ENCODE measurements at regions not wholly inside any gene's neighbourhood (a gene's known extent, or its start where the extent isn't known, plus 50 kb on each side); places are given as distances from the start of the nearest gene placed in this dataset.

- TF ChIP-seq HOXA7 (CRISPR knock-in tag; IDR thresholded peaks at IDR 0.05) (no peak), EP300 (IDR thresholded peaks at IDR 0.05) (no peak), CTCF (IDR thresholded peaks at IDR 0.05) (no peak), TP53 (CRISPR knock-in tag; IDR thresholded peaks at IDR 0.05) (no peak), POLR2A (IDR thresholded peaks at IDR 0.05; ENCODE audit: low read length) (no peak), JUN (IDR thresholded peaks at IDR 0.05) (no peak), RFX5 (IDR thresholded peaks at IDR 0.05) (no peak), MAFK (IDR thresholded peaks at IDR 0.05; ENCODE audit: partially characterized antibody) (no peak), SREBF2 (IDR thresholded peaks at IDR 0.05) (no peak), NFE2L2 (conservative IDR thresholded peaks at IDR 0.05; ENCODE audit: low read length) (no peak), CEBPB (IDR thresholded peaks at IDR 0.05) (no peak), MYC (IDR thresholded peaks at IDR 0.05; ENCODE audit: borderline replicate concordance, low read length) (no peak)
These were observed 414.5 kb downstream of the PRDM5 start for GRCh38 chr4:120508036-120508435.

Measured in A549 (cell line).